ENCODE measurements at regions not wholly inside any gene's neighbourhood (a gene's known extent, or its start where the extent isn't known, plus 50 kb on each side); places are given as distances from the start of the nearest gene placed in this dataset.

DNA sequence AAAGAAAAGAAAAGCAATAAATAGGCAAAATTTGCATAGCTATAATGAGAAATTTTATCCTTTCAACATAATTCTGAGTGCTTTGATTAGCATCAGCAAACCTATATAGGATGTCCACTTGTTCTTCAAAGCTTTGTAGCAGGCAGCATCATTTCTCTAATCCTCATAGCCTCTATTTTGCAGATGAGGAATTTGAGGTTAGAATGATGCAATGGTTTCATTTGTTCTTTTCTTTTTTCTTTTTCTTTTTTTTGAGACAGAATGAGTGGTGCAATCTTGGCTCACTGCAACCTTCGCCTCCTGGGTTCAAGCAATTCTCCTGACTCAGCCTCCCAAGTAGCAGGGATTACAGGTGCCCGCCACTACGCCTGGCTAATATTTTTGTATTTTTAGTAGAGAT, 594.4 kb downstream of the TOX3 start:
- no peak for DNase-seq

DNA sequence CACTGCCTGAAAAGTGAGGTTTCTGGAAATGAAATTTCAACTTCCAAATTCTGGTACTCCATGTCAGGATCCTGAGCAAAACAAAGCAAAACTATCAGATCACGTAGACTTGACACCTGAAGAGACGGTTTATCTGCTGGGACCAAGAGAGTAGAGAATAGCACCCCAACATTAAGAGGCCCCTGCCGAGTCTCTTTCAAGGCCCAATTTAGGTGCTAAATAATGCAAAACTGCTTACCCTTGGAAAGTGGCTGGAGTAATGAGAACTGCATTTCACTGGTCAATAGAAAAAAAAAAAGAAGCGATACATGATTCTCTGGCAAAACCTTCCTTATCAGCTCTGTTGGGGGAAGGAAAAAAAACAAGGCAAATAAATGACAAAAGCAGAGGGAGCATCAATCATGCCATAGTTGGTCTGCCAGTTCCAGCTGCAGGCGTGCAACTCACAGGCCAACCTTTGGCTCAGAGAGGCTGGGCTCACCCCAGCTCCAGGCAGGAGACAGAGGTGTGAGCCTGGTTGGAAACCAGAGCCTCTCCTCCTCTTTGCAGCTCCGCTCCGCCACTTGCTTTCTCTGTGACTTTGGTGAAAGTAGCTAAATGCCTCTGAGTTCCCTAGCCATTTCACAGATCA, 595.2 kb downstream of the TOX3 start:
- DNase-seq: no peak

GRCh38 chr16:51950118-51950780, 596.7 kb downstream of the TOX3 start:
- no peak for DNase-seq

DNA sequence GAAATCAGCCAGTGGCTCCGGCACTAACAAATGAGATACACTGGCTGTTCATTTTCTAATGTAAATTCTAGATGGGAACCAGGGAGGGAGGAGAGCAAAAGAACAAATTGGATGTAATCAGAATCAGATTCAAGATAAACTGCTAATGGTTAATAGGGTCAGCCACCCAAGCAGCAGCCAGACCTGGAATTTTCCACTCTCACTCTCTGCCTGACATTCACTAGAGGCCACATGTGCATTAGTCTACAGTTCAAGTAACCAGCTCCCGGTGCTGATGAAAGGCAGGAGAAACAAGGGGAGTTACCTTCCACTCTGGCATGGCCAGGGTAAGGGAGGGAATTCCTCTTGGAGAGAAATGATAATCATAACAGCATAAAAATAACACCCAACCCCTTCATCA, 597.7 kb downstream of the TOX3 start:
- no peak for DNase-seq

DNA sequence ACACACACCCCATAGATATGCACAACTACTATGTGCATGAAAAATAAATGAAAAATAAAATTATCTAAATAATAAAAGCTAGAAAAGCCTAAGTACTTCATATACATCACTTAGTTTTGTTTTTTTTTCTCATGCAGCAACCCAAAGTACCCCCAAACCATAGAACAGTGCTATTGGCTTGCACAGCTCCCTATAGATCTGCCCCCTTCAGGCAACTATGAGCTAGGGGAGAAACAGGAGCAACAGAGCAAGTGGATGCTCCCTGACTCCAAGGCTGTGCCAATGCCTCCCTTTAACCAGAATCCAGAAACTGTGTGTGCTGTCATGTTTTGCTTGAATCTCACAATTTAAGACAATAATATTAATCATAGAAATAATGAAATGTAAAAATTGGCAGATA, 605.5 kb downstream of the TOX3 start:
- no peak for DNase-seq

DNA sequence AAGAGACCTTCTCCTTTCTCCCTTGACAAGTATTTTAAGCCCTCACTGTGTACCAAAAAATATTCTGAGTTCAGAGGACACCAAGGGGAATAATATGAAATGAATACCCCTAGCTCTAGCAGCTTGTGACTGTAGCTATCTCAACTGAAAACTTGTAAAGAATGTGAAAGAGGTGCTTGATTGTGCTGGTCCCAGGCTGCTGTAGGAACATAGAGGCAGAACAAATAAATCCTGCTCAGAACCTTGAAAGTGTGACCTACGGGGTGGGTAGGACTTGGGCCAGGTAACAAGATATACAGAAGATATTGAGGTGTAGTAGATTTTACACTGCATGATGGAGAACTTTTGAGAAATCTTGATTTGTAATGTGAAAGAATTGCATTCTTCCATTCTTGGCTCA, 606.8 kb downstream of the TOX3 start:
- DNase-seq: no peak

- no peak for DNase-seq
These were observed 607.5 kb downstream of the TOX3 start for GRCh38 chr16:51939378-51939871.

- DNase-seq: no peak
These were observed 608.1 kb downstream of the TOX3 start for GRCh38 chr16:51938861-51939260.

DNA sequence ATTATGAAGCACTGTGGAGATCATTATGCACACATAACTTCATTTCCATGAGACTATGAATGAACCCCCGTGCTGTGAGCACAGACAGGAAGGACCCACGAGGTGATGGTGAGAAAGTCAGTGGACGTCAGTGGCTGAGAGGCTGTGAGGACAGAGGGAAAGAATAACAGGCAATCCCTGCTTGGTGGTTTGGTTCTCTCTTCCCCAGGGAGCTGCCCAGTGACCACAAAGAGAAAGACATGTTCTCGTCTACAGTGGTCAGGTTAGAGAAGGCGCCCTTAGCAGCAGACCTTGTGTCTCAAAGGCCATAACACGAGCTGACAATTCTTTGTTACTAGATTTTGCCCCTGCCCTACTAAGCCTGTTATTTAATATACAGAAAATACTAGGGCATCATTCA, 609.2 kb downstream of the TOX3 start:
- DNase-seq: no peak

DNA sequence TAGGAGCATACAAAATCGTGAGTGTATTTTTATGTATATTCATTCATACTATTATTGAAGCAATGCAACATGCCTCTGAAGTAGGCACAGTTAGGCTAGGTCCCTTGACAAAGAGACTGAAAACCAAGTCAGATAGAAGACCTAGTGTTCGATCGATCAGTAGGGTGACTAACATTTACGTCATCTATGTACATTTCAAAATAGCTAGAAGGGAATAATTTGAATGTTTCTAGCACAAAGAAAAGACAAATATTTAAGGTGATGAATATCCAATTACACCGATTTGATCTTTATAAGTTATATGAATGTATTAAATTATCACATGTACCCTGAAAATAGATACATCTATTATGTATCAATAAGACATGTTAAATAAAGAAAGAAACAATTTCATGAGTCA, 610.1 kb downstream of the TOX3 start:
- DNase-seq: no peak

DNA sequence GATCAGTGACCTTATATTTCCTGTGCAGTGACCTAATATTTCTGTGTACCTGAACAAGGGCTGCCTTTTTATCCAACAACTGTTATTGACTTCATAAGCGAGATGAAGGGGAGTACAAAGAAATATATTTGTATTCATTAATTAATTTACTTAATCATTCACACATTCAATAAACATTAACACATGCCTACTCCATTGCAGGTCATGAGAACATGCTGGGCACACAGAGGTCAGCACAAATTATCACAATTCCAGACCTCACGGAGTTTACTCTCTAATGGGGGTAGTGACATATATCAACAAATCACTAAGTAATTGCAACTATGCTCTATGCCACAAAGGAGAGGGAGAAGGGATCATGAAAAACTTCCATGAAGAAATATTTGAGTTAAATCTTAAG, 614.6 kb downstream of the TOX3 start:
- no peak for DNase-seq

- DNase-seq: no peak
These were observed 615.3 kb downstream of the TOX3 start for GRCh38 chr16:51931653-51932052.

- no peak for DNase-seq
These were observed 622.2 kb downstream of the TOX3 start for GRCh38 chr16:51924744-51925143.

DNA sequence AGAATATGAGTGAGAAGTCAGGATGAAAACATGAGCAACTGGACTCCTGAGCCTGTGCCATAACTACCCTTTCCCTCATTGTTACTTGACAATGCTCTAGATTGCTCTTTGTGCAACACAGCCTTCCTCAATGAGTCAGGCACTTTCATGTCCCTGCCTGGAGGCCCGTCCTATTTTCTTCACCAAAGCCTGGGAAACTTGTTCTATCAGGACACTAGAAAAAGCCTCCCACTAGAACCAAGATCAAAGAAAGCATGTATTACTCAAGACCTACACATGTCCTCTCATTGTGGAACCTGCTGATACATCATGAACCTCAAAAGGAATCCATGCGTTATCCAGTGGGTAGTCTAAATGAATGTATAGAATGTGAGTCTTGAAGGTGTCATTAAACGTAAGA, 624.5 kb downstream of the TOX3 start:
- DNase-seq: no peak

DNA sequence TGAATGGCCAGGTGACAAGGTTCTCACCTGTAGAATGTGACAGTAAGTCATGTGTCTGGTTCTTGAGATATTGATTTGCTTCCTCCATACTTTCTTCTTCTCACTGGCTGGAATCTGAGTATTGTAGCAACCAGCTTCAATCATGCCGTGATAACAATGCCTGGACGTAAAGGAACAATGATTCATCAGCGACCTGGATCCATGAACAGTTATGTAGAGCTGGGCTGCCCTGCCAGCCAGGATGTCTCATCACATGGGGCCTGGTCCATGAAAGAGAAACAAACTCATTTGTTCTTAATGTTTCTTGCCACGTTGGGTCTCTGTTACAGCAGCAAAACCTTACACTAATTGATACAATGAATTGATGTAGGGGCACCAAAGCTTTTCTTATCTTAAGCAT, 627.2 kb downstream of the TOX3 start:
- no peak for DNase-seq

- no peak for DNase-seq
These were observed 630.1 kb downstream of the TOX3 start for GRCh38 chr16:51916814-51917213.

DNA sequence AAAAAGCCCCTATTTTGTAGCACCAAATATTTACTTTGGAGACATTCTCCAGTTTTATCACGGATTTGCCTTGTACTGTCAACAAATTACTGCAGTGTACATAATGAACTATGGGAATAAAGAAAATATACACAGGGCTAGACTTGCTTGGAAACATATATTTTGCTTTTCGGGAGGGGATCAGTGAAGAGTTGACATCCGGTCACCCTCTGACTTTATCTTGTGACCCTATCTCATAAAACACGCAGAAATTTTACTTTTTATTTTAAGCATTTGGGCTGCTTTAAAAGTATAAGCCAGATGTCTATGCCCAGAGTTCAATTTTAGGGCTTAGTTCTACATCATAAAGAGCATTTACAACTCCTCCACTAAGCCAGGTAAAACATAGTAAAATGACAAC, 630.7 kb downstream of the TOX3 start:
- no peak for DNase-seq

DNA sequence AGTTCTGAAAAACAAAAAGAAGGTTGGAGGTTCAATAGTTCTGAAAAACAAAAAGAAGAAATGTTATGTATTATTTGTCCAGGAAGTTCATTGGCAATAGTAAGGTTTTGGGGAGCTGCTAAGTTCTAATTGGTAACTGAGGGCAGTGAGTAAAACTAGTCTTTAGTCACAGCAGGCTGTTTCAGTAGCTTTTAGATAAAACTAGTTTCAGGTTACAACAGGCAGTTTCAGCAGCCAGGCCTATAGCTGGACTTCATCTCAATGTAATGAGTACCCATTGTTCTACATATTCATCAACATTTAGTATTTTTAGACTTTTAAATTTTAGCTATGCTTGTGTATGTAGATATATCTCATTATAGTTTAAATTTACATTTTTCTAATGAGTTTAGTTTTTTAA, 639.3 kb downstream of the TOX3 start:
- DNase-seq: no peak

DNA sequence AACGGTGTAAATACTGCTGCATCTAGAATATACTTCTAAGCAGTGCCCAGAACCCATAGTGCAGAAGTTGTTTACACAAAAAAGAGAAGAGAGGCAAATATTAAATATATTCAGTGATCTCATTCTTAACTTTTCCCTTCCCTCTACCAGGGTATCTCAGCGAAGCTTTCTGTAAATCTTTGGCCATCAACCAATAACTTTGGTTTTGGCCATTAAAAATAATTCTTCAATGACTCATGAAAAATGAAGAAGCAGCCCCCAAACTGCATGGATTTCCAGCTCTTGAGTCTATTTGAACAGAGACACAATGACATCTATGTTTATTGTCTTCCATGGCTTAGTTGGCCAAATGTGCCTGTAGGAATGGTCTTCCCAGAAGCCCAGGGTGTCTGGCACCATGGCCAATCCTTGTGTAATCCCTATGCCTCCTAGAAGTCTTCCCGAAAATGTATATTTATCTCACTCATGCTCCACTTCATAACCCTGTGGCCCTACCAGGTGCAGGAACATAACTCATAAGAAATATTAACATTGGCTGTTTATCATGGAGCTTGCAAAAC, 646.6 kb downstream of the TOX3 start:
- DNase-seq: no peak

DNA sequence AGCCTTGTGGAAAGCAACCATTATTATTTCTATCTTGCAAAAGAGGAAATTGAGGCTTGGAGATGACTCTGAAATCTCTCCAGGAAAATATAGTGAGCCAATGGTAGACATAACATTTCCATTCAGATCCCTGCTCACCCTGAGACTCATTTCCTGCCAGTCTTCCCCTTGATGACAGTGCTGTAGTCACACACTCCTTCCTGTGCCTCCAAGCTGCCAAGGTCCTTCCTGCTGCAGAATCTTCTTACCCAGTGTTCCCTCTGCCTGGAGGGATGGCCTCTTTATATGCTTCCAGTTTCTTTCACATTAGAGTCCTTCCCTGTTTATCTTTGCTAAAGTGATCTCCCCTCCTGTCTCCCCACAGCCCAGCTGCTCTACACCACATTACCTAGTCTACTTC, 648.1 kb downstream of the TOX3 start:
- DNase-seq: no peak

DNA sequence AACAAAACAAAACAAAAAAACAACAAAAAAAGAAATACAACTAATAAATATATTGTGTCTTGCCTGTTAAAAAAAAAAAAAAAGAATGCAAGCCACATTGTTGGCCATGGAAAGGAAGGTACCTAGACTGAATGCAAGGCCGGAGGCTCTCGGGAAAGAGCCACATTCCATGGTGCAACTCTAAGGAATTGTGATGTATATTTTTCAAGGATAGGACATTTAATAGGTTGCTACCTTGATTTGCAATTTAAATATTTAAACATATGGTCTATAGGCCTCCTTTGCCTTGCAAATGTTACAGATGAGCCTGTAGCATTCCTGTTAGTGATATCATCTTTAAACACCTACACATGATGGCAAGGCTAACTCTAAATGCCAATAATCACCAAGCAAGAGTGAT, 650.9 kb downstream of the TOX3 start:
- no peak for DNase-seq

- no peak for DNase-seq
These were observed 654.5 kb downstream of the TOX3 start for GRCh38 chr16:51892293-51893007.

DNA sequence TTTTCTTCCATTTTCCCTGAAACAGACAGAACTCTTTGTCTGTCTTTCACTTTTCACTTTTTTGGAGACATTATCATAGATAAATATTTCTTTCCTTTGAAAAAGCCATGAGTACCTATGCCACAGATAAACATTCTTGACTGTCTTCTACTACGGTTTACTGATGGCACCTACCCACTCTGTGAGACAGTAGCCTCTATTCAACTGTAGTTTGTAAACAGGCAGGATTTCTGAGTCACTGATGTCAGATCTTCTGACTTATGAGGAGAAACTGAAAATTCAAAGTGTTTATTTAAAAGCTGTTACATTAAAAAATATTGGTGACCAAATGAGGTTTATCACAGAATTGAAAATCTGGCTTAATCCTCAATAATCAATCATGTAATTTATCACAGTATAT, 658.4 kb downstream of the TOX3 start:
- no peak for DNase-seq

- no peak for DNase-seq
These were observed 658.9 kb downstream of the TOX3 start for GRCh38 chr16:51888016-51888415.
